HG02642 (cell line): ENCODE measurements at regions not wholly inside any gene's neighbourhood (a gene's known extent, or its start where the extent isn't known, plus 50 kb on each side); places are given as distances from the start of the nearest gene placed in this dataset.
A peak's percentile ranks its signal among the peaks of the same experiment; 100 is the strongest.

ENCODE experiments used
- ATAC-seq: cut with Tn5 transposase; IDR thresholded peaks from one replicate; pipeline ENCODE4 v1.9.1; 2021; ENCODE audit warnings: mild to moderate bottlenecking; ENCODE audit not compliant: unreplicated experiment, poor library complexity

GRCh38 chr16:48909231-48909630 lies 299.3 kb upstream of the N4BP1 start:
- ATAC-seq = no peak

DNA sequence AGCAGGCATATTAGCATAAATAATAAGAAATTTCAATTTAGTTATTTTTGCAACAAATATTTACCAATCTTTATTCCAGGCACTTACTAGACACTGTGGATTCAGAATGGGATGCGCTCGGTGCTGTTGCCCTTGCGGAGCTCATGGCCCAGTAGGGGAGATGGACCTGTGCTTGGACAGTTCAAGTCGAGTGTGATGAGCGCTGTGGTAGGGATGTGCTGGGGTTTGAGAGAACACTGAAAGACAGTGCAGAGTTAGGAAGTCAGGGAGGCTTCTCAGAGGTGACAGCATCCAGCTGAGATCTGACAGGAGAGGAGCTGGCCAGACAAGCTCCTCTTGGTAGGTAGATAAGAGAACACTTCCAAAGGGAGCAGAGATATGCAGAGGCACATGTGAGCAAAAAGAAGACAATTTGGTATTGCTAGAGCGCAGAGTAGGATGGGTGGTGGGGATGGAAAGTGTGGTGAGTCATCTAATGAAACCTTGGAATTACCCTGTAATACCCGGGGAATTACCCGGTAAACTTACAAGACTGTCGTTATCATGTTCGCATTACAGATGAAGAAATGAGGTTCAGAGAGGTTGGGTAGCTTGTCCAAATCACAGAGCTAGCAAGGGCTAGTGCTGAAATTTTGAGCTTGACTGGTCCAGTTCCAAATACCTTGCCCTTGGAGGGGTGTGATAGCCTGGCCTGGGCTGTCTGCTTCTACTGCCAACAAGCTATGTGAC lies 298.1 kb upstream of the N4BP1 start:
- ATAC-seq = peak; percentile 78

DNA sequence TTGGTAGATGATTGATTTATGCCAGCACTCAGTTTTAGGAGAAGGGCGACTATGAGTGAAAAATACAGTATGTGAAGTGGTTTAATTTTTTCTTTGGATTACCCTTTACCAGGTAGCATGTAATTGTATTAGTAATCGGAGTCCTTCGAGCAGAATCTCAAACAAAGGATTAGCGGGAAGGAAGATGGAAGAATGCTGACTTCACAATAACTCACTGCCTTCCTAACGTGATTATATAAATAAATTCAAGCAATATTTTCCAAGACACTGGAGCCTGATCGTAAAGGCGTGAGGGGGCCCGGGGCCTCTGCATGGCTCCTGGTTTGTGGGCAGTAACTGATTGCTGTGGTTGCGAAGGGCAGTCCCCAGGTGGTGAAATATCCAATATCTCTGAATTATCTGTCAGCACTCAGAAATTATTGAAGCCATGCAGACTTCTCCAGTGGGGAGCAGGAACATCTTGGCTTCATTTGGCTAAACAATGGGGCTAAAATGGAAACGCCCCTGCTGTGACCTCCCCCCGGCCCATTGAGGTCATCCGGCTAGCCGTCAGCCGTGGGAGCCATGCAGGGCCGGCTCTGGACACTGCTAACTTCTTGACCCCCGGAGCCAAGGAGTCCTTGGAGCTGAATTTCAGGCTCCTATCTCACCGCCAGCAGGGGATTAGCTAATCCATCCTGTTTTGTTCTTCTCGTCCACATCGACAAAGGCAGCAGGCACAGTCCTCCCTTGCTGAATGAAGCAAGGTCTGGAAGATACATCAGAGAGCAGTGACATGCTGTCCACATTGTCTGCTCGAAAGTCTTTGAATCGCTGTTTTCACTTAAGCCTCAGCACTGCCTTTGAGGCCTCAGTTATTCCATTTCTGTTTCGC lies 295.9 kb upstream of the N4BP1 start:
- no peak for ATAC-seq

DNA sequence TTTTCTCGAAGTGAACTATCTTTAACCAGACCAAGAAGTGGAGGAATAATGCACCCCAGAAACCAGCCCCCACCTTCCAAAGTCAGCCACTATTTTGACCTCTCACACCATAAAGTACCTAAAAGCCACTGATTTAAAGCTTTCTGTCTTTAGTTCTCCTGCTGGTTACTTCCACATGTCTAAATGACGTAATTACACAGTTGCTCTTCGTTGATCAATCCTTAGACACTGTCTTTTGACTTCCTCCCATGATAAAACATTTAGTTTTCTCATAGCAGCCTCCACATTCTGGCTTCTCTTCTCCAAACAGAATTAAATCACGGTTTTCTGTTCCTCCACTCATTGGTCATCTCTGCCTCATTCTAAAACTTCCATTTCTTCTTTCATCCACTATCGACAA lies 294.4 kb upstream of the N4BP1 start:
- ATAC-seq = no peak

DNA sequence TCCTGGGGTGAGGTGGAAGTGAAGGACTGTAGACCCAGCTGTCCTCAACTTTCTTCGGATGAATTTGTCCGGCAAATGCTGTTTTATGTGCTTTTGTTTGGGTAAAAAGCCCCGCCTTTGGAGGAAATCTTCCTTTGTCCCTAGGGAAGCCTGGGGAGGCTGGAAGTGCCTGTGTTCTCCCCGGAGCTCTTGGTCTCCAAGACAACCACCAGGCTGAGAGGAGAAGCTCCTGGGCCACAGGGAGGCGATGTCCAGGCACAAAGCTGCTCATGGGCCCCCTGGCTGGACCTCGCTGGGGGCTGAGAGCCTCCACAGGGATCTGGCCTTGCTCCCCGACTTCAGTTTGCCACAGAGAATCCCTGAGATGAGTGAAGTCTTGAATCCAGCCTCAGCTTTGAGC lies 293.1 kb upstream of the N4BP1 start:
- ATAC-seq = no peak

DNA sequence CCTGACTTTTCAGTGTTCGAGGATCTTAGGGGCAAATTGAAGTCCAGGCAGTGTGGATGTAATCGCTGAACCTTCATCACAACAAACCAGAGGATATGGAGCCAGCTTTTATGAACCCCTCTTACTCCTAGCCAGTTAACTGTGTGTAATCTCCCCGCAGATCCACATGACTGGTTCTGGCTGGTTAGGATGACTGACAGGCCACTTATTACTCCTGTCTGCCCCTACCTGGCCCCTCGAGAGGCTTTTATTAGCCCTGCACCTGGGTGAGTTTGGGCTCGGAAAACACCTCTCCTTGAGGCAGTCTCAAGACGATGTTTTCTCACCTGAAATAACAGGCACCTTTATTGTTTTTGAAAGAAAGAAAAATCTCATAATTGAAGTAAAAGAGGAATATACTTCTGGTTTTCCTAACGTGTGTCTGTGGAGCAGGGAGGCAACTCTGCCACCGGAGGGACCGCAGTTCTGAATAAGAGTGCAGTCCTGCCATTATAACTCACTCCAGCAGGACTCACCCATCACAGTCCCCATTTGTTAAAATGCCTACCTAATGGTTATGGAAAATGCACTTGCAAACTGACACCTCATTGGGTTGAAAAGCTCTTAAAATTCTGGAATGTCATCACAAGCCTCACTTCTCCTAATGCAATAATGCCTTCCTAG lies 291.9 kb upstream of the N4BP1 start:
- no peak for ATAC-seq

- ATAC-seq = no peak
These were observed 289.5 kb upstream of the N4BP1 start for GRCh38 chr16:48899500-48899899.

DNA sequence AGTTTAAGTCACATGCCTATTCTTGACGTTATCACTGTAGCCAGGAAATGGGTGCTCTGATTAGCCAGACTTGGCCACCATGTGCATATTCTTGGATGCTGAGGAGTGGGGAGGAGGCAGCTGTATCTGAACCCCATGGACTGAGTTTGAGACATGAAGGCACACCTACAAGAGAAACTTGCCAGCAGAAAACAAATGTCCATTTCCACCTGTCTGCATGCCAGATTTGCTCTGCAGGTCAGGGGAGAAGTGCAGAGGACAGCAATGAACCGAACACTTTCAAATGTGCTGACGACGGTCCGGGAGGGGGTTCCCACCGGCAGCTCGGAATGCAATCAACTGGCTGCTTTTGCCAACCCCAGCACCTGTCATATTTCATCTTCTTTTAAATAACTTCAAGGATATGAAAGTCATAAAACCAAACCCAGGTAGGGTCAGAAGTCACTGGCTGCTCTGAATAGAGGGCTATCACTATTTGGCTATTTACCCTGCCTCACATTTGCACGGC lies 287.8 kb upstream of the N4BP1 start:
- no peak for ATAC-seq

GRCh38 chr16:48895142-48895541 lies 285.2 kb upstream of the N4BP1 start:
- ATAC-seq = no peak

GRCh38 chr16:48892893-48893292 lies 282.9 kb upstream of the N4BP1 start:
- no peak for ATAC-seq

- no peak for ATAC-seq
These were observed 277.7 kb upstream of the N4BP1 start for GRCh38 chr16:48887646-48888210.

DNA sequence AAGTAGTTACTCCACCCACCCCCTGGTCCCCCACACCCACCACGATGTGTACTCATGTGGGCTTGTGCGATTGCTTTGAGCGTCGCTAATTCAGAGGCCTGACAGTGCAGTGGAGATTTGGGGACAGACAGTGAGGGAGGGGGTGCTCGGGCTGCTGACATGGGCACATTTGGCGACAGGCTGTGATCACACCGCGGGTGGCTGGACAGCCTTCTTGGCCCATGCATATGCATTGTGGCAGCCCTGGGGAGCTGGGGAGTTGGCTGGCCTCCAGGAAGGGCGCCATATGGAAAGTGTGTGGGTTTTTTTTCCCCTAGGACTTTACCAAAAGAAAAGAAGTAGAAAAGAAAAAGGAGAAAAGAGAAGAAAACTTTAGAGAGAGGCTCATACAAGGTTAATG lies 275.5 kb upstream of the N4BP1 start:
- no peak for ATAC-seq

- ATAC-seq = no peak
These were observed 271.3 kb upstream of the N4BP1 start for GRCh38 chr16:48881272-48881671.

- no peak for ATAC-seq
These were observed 269.5 kb upstream of the N4BP1 start for GRCh38 chr16:48879223-48880122.

- no peak for ATAC-seq
These were observed 268.0 kb upstream of the N4BP1 start for GRCh38 chr16:48877946-48878345.

DNA sequence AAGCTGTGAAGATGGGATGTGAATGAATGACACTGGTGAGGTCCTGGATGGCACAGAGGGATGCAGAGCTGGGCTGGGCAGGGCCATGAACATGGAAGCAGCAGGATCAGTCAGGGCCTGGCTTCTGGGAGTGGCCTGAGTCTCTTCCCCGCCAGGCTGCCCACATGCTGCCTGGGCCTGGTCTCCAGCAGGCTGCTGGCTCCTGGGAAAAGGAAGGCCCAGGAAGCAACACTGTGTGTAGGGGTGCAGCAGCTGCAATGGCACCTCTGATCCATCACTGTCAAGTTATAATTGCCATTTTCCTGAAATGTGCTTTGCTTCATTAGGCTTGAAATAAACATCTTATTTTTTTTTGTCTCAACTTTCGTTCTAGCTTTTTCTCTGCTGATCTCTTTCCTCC lies 260.2 kb upstream of the N4BP1 start:
- no peak for ATAC-seq

DNA sequence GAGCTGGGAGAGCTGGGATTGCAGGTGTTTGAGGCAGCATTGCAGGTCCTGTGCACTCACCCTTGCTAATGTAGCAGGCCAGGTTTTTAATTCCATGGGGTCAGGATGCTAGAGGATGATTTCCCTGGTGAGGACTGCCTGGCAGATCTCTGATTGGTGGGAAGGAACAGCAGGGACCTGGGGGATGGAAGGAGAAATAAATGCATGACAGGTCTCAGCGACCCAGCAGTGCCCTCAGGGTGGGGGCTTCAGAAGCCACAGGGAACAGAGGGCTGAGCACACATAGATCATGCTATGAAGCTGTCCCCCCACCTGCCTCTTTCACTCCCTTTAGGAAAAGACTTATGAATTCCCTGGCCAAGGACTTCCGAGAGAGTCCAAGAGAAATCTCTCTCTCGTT lies 255.5 kb upstream of the N4BP1 start:
- ATAC-seq = no peak

- ATAC-seq = no peak
These were observed 254.1 kb upstream of the N4BP1 start for GRCh38 chr16:48864055-48864454.

DNA sequence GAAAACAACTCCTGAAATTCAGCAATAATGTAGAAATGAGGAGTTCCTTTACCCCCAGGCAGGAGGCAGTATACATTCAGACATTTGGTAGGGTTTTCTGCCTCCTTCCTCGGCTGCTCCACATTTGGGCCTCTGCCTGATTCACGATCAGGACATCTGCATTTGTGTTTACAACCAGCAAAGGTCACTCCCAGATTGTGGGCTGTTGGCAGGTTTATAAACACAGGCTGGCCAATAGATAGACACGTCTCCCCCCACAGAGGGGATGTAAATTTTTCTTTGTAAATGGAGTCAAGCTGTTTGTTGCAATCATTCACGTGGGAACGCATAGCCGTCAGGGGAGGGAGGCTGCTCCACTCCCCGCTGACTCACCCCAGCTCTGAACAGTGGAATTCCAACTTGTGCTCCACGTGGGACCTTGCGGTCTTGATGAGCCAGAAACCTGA lies 252.1 kb upstream of the N4BP1 start:
- ATAC-seq = no peak

DNA sequence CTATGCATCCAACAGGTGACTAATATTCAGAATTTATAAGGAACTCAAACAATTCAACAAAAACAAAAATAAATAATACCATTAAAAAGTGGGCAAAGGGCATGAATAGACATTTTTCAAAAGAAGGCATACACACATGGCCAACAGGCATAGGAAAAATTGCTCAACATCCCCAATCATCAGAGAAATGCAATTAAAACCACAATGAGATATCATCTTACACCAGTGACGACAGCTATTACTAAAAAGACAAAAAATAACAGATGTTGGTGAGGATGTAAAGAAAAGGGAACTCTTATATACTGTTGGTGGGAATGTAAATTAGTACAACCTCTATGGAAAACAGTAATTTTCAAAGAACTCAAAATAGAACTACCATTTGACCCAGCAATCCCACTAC lies 250.4 kb upstream of the N4BP1 start:
- ATAC-seq = no peak
